Activated T-helper 17 cell treated with anti-CD3 and anti-CD28 coated beads, Interleukin-2, amount 50 U/mL, for 72 hours (primary cell): ENCODE measurements at regions not wholly inside any gene's neighbourhood (a gene's known extent, or its start where the extent isn't known, plus 50 kb on each side); places are given as distances from the start of the nearest gene placed in this dataset.

ENCODE experiments used
- ATAC-seq: fragments of 150-1000 bp; cut with Tn5 transposase; replicated peaks from 2 replicates; pipeline ENCODE4 v1.10.0; 2021; ENCODE audit warnings: mild to moderate bottlenecking, moderate library complexity
- H3K27ac Mint-ChIP-seq: one replicate; pipeline ENCODE4 v1.8.0; 2022; ENCODE audit warnings: mixed read lengths
- H3K27me3 Mint-ChIP-seq: one replicate; pipeline ENCODE4 v1.8.0; 2022; ENCODE audit warnings: mixed read lengths
- H3K36me3 Mint-ChIP-seq: one replicate; pipeline ENCODE4 v1.8.0; 2022; ENCODE audit warnings: low read depth, mild to moderate bottlenecking, mixed read lengths
- H3K4me1 Mint-ChIP-seq: one replicate; pipeline ENCODE4 v1.8.0; 2022; ENCODE audit warnings: mixed read lengths
- H3K4me3 Mint-ChIP-seq: one replicate; pipeline ENCODE4 v1.8.0; 2022; ENCODE audit warnings: mild to moderate bottlenecking, mixed read lengths
- H3K9me3 Mint-ChIP-seq: one replicate; pipeline ENCODE4 v1.8.0; 2022; ENCODE audit warnings: mixed read lengths

GRCh38 chr6:82084324-82084920, 163.1 kb downstream of the IBTK start:
- no peaks in the 10 kb centered on the region for H3K9me3 Mint-ChIP-seq
- no peaks in the 10 kb centered on the region for H3K27me3 Mint-ChIP-seq
- no peak overlapping the region for H3K27ac Mint-ChIP-seq
- H3K36me3 Mint-ChIP-seq, result no peaks in the 10 kb centered on the region
- H3K4me3 Mint-ChIP-seq, result no peak overlapping the region
- no peak for ATAC-seq
- H3K4me1 Mint-ChIP-seq, result no peaks in the 10 kb centered on the region

- H3K36me3 Mint-ChIP-seq, result no peaks in the 10 kb centered on the region
- H3K4me1 Mint-ChIP-seq, result no peaks in the 10 kb centered on the region
- ATAC-seq, result no peak
- no peak overlapping the region for H3K4me3 Mint-ChIP-seq
- H3K27me3 Mint-ChIP-seq, result no peaks in the 10 kb centered on the region
- H3K9me3 Mint-ChIP-seq, result no peaks in the 10 kb centered on the region
- no peak overlapping the region for H3K27ac Mint-ChIP-seq
Measured at GRCh38 chr6:82083646-82084045, 163.9 kb downstream of the IBTK start.

DNA sequence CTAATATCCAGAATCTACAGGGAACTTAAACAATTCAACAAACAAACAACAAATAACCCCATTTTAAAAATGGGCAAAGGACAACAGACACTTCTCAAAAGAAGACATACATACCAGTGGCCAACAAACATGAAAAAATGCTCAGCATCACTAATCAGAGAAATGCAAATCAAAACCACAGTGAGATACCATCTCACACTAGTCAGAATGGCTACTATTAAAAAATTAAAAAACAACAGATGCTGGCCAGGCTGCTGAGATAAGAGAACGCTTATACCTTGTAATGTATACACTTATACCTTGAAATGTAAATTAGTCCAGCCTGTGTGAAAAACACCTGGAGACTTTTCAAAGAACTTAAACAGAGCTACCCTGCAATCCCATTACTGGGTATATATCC, 166.8 kb downstream of the IBTK start:
- H3K36me3 Mint-ChIP-seq, result no peaks in the 10 kb centered on the region
- no peak overlapping the region for H3K4me3 Mint-ChIP-seq
- no peaks in the 10 kb centered on the region for H3K9me3 Mint-ChIP-seq
- H3K27ac Mint-ChIP-seq, result no peak overlapping the region
- no peaks in the 10 kb centered on the region for H3K4me1 Mint-ChIP-seq
- H3K27me3 Mint-ChIP-seq, result no peaks in the 10 kb centered on the region
- no peak for ATAC-seq

DNA sequence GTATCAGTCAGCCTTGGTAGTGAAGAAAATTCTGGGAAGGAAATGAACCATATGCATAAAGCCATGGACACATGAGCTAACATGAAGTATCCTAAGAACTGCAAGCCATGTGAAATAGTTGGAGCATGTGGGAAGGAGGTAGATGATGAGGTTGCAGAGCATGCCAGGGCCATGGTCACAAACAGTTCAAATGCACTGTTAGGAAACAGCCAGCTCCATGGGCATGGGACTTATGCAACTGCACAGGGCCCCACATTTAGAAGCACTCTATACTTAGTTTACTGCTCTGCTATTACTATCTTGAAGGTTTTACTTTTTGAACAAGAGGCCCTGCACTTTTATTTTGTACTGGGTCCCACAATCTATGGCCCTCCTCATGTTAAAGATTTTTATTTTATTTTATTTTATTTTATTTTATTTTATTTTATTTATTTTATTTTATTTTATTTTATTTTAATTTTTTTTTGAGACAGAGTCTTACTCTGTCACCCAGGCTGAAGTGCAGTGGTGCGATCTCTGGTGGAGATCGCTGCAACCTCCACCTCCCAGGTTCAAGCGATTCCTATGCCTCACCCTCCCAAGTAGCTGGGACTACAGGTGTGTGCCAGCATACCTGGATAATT, 169.1 kb downstream of the IBTK start:
- no peaks in the 10 kb centered on the region for H3K36me3 Mint-ChIP-seq
- H3K9me3 Mint-ChIP-seq, result no peaks in the 10 kb centered on the region
- H3K4me1 Mint-ChIP-seq, result no peaks in the 10 kb centered on the region
- no peak overlapping the region for H3K27ac Mint-ChIP-seq
- no peak overlapping the region for H3K4me3 Mint-ChIP-seq
- ATAC-seq, result no peak
- H3K27me3 Mint-ChIP-seq, result no peaks in the 10 kb centered on the region

DNA sequence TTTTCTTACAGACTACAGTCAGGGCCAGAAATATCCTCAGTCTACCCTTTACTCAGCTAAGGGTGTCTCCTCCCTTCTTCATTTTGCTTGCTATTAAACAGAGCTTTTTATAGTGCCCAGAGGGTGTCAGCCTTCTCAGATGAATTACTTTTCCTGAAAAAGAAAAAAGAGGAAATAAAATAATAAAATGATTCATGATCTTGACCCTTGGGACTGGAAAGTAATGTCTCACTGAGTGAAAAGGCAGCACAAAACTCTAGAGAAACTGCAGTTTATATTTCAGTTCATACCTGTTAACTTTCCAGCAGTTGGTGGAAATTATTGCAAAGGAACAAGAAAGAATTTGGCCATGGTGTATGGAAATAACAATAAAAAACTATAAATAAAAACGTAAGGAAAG, 170.6 kb downstream of the IBTK start:
- no peaks in the 10 kb centered on the region for H3K27me3 Mint-ChIP-seq
- H3K4me1 Mint-ChIP-seq, result no peaks in the 10 kb centered on the region
- H3K4me3 Mint-ChIP-seq, result no peak overlapping the region
- ATAC-seq, result no peak
- no peaks in the 10 kb centered on the region for H3K36me3 Mint-ChIP-seq
- H3K27ac Mint-ChIP-seq, result no peak overlapping the region
- no peaks in the 10 kb centered on the region for H3K9me3 Mint-ChIP-seq

- Mint-ChIP-seq H3K27ac (no peak overlapping the region), H3K9me3 (no peaks in the 10 kb centered on the region), H3K36me3 (no peaks in the 10 kb centered on the region), H3K4me3 (no peak overlapping the region), H3K4me1 (no peaks in the 10 kb centered on the region), H3K27me3 (no peaks in the 10 kb centered on the region)
- no peak for ATAC-seq
Measured at GRCh38 chr6:82074556-82074955, 173.0 kb downstream of the IBTK start.

DNA sequence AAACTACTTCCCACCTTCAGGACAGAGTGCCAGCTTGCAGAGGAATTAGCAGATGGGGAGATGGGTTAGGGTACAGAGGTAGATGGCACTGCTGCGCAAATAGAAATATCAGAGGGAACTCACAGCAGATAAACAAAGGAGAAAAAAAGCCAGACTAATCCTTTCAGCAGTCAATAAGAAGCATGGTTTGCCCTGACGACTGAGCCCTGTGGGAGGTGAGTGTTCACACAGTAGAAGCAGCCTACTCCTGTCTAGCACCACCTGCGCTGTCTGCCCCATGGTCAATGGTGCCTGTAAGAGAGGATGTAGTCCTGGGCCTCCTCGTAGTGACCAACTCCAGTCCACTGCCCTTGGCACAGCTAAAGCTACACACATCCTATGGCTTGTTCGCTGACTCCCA, 174.1 kb downstream of the IBTK start:
- Mint-ChIP-seq H3K9me3 (no peaks in the 10 kb centered on the region), H3K27ac (no peak overlapping the region), H3K27me3 (no peaks in the 10 kb centered on the region), H3K4me1 (no peaks in the 10 kb centered on the region), H3K36me3 (no peaks in the 10 kb centered on the region), H3K4me3 (no peak overlapping the region)
- ATAC-seq, result no peak

GRCh38 chr6:82072751-82073150, 174.8 kb downstream of the IBTK start:
- Mint-ChIP-seq H3K36me3 (no peaks in the 10 kb centered on the region), H3K9me3 (no peaks in the 10 kb centered on the region), H3K4me3 (no peak overlapping the region), H3K27me3 (no peaks in the 10 kb centered on the region), H3K4me1 (no peaks in the 10 kb centered on the region), H3K27ac (no peak overlapping the region)
- no peak for ATAC-seq

DNA sequence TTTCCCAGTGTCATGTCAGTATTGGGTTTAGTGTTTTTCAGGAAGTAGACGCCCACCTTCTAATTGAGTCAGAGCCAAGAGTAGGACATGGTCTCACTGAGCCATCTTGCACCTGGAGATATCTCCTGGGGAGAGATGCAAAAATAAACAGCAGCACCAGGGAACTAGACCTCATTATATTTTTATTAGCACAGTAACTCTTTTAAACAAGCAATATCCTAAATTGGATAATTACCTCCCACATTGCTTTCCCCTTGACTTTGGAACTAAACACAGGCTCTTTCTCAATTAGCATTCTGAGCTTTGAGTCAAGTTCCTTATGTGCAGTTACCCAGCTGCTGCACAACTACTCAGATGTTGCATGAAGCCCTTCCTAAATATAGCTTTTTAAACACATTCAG, 175.4 kb downstream of the IBTK start:
- no peak overlapping the region for H3K4me3 Mint-ChIP-seq
- H3K9me3 Mint-ChIP-seq, result no peaks in the 10 kb centered on the region
- ATAC-seq, result no peak
- no peaks in the 10 kb centered on the region for H3K36me3 Mint-ChIP-seq
- no peaks in the 10 kb centered on the region for H3K4me1 Mint-ChIP-seq
- no peak overlapping the region for H3K27ac Mint-ChIP-seq
- no peaks in the 10 kb centered on the region for H3K27me3 Mint-ChIP-seq

DNA sequence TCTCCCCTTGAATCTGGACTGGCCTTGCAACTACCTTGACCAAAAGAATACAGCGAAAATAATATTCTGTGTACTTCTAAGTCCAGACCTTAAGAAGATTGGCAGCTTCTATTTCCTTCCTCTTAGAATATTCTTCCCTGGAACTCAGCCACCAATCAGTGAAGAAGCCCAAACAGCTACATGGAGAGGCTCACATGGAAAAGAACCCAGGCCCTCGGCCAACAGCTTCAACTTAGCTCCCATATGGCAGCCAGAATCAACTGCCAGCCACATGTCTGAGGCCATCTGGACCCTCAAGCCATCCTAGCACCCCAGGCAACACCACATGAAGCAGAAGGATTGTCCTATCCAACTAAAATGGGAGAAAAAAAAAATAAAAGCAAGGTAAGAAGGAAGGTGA, 178.8 kb downstream of the IBTK start:
- Mint-ChIP-seq H3K27me3 (no peaks in the 10 kb centered on the region), H3K9me3 (no peaks in the 10 kb centered on the region), H3K4me1 (no peaks in the 10 kb centered on the region), H3K4me3 (no peak overlapping the region), H3K27ac (no peak overlapping the region), H3K36me3 (no peaks in the 10 kb centered on the region)
- no peak for ATAC-seq

DNA sequence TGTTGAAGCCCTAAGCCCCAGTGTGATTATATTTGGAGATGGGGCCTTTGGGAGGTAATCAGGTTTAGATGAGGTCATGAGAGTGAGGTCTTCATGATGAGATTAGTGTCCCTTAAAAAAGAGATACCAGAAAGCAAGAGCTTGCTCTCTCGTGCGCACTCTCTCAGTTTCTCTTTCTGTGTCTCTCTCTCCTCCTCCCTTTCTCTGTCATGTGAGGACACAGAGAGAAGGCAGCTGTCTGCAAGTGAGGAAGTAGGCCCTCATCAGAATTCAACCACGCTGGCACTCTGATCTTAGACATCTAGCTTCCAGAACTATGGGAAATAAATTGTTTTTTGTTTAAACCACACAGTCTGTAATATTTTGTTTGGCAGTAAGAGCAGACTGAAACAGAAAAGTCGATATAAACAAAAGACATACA, 180.5 kb downstream of the IBTK start:
- no peak for ATAC-seq
- no peaks in the 10 kb centered on the region for H3K4me1 Mint-ChIP-seq
- no peaks in the 10 kb centered on the region for H3K9me3 Mint-ChIP-seq
- H3K36me3 Mint-ChIP-seq, result no peaks in the 10 kb centered on the region
- no peaks in the 10 kb centered on the region for H3K27me3 Mint-ChIP-seq
- no peak overlapping the region for H3K27ac Mint-ChIP-seq
- H3K4me3 Mint-ChIP-seq, result no peak overlapping the region

DNA sequence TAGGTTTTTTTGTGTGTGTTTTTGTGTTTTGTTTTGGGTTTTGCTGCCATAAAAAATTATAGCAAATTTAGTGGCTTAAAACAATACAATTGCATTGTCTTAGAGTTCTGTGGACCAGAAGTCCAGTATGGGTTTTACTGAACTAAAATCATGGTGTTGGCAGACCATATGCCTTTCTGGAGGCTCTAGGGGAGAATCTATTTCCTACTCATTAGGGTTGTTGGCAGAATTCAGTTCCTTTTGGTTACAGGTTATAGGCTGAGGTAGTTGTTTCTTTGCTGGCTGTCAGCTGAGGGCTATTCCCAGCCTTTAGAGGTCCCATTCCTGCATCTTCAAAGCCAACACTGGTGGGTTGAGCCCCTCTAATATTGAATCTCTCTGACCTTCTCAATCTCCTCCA, 181.3 kb downstream of the IBTK start:
- Mint-ChIP-seq H3K9me3 (no peaks in the 10 kb centered on the region), H3K36me3 (no peaks in the 10 kb centered on the region), H3K27me3 (no peaks in the 10 kb centered on the region), H3K4me3 (no peak overlapping the region), H3K27ac (no peak overlapping the region), H3K4me1 (no peaks in the 10 kb centered on the region)
- ATAC-seq, result no peak

DNA sequence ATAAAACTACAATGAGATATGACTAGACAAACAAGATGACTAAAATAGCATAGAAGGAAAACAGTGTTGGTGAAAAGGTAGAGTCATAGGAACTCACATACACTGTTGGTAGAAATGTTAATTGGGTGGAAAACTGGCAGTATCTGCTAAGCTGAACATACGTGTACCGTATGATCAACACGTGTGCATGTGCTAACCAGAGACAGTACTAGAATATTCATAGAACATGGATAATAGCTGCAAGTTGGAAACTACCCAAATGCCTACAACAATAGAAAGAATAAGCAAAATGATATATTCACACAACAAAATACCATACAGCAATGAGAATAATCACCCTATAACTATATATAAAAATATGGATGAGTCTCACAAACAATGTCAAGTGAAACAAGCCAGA, 184.0 kb downstream of the IBTK start:
- H3K27me3 Mint-ChIP-seq, result peaks cover 3% of the 10 kb centered on the region
- ATAC-seq, result no peak

GRCh38 chr6:82062219-82062618, 185.3 kb downstream of the IBTK start:
- Mint-ChIP-seq H3K4me3 (no peak overlapping the region), H3K9me3 (no peaks in the 10 kb centered on the region), H3K4me1 (no peaks in the 10 kb centered on the region), H3K36me3 (no peaks in the 10 kb centered on the region), H3K27me3 (peaks cover 3% of the 10 kb centered on the region), H3K27ac (no peak overlapping the region)
- no peak for ATAC-seq

More for the DNA sequence above, 184.0 kb downstream of the IBTK start:
- H3K4me3 Mint-ChIP-seq, result no peak overlapping the region
- no peak overlapping the region for H3K27ac Mint-ChIP-seq
- H3K36me3 Mint-ChIP-seq, result no peaks in the 10 kb centered on the region
- H3K9me3 Mint-ChIP-seq, result no peaks in the 10 kb centered on the region
- H3K4me1 Mint-ChIP-seq, result no peaks in the 10 kb centered on the region

GRCh38 chr6:82057846-82058554, 189.5 kb downstream of the IBTK start:
- Mint-ChIP-seq H3K4me3 (no peak overlapping the region), H3K27ac (no peak overlapping the region), H3K27me3 (peaks cover 3% of the 10 kb centered on the region), H3K4me1 (no peaks in the 10 kb centered on the region), H3K9me3 (peaks cover 6% of the 10 kb centered on the region), H3K36me3 (no peaks in the 10 kb centered on the region)
- no peak for ATAC-seq
